Frontal cortex (tissue), 3 donors: ENCODE measurements at regions not wholly inside any gene's neighbourhood (a gene's known extent, or its start where the extent isn't known, plus 50 kb on each side); places are given as distances from the start of the nearest gene placed in this dataset.
"Not testable (repeated sequence)": the region's sequence is repeated elsewhere in the genome, so short reads cannot be mapped to it uniquely, and the experiment has no call there.

Experiments
- DNase-seq, 2 donors: peaks; one replicate each; pipeline ENCODE4 v3.0.0; 2012; ENCODE audit warnings: low spot score in 2 of 2
- FAIRE-seq: peaks from 2 replicates; lab custom pipeline; 2012; peaks lifted over from hg19 to GRCh38; lab: Jason Lieb, UNC
- donor health status: control.
- donor health status: control.
- donor health status: control.

GRCh38 chr15:77886805-77887448 is 190.6 kb downstream of the TBC1D2B start:
- DNase-seq: no peak
- no peak for FAIRE-seq

DNA sequence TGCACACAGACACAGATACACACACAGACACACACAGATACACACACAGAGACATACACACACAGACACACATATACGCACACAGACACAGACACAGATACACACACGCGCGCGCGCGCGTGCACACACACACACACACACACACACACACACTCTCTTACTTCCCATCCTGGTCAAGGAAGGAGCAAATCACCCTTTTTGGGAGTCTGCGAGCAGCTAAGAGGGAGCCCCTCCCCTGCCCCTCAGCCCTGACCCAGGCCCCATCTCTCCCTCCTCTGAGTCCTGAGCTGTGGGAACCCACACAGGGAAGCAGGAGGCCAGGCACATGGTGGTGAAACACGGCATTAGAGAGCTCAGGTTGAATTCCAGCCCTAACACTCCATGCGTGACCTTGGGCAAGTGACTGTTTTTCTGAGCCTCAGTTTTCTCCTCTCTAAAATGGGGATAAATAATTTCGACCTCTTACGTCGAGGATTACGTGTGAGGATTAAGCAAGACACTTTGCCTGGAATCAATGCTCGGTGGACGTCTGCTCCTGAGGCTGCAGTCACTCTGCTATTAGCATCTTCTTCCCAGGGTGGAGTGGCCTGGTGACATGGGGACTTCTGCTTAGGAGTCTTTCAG is 191.5 kb downstream of the TBC1D2B start:
- FAIRE-seq, DNase-seq: not testable (repeated sequence)

- DNase-seq, FAIRE-seq: not testable (repeated sequence)
Observed at GRCh38 chr15:77883012-77883411, 194.5 kb downstream of the TBC1D2B start.

- DNase-seq: no peak
- no peak for FAIRE-seq
Observed at GRCh38 chr15:77881950-77882349, 195.6 kb downstream of the TBC1D2B start.

GRCh38 chr15:77881535-77881934 is 196.0 kb downstream of the TBC1D2B start:
- DNase-seq, FAIRE-seq: not testable (repeated sequence)

DNA sequence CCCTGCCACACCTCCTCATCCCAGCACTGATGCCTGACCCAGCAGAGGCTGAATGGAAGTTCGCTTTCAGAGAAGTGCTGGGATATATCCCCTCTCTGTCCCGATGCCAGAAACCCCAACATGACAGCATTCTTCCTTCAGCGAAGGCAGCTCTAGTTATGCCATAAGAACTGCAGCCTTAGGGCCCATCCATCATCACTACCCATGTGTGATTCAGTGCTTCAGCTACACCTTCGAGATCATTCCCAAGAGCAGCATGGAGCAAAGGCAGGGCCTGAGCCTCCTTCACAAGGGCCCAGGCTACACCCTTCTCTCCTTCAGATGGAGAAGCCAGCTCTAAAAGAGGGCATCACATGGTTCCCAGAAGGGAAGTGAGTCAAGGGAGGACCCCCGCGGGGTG is 198.0 kb downstream of the TBC1D2B start:
- DNase-seq, FAIRE-seq: not testable (repeated sequence)

- DNase-seq (no peak), FAIRE-seq (no peak)
Observed at GRCh38 chr15:77877869-77878577, 199.5 kb downstream of the TBC1D2B start.

GRCh38 chr15:77876107-77876820 is 201.2 kb downstream of the TBC1D2B start:
- FAIRE-seq: not testable (repeated sequence)

DNA sequence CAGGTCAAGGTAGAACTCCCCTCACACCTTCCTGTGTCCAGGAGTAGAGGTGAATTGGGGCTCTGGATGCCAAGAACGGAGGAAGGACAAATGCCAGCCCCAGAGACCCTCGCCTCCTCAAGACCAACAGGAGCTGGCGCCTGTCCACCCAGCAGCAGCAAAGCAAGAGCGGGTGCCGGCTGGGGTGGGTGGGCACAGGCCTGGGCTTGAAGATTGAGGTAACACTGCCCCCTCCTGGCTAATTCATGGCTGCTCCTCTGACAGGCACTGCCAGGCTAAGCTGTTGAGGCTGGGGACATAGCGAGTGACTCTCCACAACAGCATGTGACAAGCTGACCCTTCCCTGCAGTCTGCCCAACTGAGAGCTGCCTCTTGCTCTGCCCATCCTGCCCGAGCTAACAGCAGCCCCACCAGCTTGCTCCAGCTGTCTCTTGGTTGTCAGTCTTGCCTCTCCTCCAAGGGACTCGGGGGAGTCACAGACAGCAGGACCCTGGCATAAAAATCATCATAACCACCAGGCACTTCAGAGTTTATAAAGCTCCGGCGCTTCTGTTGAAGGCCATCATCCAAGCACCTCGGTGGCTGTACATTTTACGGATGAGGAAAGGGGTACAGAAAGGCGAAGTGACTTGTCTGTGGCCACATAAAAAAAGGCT is 202.3 kb downstream of the TBC1D2B start:
- peak; percentile 36 to 72 for DNase-seq
- FAIRE-seq: not testable (repeated sequence)

More at GRCh38 chr15:77876107-77876820, 201.2 kb downstream of the TBC1D2B start:
- DNase-seq: not testable (repeated sequence)

DNA sequence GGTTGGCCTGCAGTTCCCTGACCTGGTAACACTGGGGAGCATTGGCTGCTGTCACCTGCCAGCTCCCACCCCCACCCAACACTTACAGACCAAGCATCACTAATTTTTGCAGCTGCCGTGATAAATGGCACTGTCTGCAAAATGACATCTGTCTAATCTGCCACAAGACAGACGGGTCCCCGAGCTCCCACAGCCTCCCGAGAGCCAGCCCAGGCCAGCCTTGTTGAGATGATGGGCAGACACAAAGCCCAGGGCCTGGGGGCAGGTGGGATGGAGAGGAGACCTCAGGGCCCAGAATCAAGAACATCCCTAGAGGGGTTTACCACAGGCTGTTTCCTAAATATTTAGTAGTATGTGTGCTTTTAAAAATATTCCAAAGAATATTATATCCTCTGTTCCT is 203.4 kb downstream of the TBC1D2B start:
- DNase-seq: no peak

DNA sequence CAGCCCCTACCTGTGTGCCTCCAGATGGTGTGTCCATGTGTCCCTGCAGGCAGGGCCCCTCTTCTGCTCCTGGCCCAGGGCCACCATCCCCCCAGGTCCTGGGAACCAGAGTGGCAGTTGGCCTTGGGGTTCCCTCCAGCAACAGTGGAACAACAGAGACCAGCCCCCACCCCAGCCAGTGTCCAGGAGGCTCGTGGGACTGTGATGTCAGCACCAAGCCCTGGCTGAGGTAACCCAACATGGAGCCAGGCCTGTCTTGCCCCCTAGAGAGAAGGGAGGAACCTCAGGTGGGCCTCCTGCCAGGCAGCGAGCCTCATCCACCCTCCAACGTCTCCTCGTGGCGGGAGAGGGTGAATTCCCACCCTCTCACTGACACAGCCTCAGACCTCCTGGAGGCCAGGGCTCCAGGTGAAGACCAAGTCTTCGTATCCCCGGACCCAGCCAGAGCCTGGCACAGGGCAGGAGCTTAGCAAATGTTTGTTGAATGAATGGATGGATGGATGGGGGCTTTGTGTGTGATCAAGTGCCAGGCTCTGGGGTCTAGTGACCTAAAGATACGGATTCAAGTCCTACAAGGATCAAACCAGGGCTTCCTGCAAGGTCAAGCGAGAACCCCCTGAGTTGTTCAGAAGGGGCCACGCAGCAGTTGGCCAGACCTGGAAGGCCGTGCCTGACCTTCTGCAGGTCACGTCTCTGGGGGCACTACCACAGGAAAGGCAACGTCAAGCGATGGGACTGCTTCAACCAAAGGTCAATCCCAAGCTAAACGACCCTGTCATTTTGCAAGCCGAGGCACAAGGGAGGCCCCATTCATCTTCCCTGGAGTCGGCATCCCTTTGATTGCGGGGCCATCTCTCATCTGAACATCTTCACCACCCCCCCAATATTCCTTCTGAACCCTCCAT is 204.7 kb downstream of the TBC1D2B start:
- FAIRE-seq, DNase-seq: not testable (repeated sequence)

More for the DNA sequence above, 203.4 kb downstream of the TBC1D2B start:
- no peak for FAIRE-seq

DNA sequence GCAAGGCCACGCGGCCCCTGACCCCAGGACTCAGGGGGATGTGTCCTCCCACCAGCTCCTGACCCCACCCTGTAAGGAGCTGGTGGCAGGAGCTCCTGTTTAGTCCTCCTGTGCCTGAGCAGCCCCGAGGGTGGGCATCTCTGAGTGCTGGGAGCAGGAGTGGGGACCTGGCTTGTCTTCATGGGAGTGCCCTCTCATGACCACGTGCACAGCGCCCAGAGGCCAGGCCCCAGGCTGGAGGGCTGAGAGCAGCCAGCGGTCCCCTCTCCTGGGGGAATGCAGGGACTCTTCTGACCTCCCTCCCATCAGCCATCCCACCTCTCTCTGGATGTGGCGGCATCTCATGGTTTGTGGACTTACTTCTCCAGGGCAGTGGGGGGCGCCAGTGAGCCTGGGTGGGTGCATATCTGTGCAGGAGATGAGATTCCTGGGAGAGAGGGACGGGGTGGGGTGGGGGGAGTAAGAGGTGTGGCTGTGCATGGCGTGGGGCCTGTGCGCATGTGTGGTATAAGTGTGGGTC is 205.6 kb downstream of the TBC1D2B start:
- FAIRE-seq: no peak
- no peak for DNase-seq

DNA sequence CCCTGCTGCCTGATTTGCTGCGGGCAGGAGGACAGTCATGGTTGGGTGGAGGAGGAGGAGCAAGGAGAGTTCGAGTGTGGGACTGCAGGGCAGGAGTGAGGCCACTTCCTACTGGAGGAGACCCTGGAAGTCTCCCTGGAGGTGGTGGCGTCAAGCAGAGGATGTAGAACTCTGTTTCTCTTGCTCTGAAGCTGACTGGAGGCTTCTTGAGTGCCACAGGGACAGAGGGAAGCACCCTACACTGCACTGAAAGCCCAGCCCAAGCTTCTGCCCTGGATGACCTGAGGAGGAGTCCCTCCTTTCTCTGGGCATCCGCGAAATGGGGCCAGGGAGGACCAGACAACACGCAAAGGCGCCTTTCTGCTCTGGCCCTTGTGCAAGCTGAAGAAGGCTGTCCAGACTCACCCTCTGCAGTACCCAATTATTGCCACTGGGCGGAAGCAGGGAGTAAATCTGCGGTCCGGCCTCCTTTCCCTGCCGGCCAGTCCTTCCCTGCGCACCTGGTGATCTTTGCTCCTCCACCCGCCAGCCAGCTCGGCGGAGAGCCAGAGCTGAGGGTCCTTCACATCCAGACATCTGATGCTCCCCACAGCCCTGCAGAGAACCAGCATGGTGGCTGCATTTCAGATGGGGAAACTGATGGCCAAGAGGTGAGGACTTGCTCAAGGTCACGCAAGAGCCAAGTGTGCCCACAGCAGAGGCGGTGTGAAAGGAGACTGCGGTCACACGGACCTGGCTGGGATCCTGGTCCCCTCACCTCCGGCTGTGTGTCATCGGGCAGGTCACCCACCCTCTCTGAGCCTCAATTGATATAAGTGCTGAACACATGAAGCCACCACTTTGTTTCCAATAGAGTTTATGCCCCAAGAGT is 207.1 kb downstream of the TBC1D2B start:
- DNase-seq (peak in 1 of 2 donors; percentile 65), FAIRE-seq (no peak)

DNA sequence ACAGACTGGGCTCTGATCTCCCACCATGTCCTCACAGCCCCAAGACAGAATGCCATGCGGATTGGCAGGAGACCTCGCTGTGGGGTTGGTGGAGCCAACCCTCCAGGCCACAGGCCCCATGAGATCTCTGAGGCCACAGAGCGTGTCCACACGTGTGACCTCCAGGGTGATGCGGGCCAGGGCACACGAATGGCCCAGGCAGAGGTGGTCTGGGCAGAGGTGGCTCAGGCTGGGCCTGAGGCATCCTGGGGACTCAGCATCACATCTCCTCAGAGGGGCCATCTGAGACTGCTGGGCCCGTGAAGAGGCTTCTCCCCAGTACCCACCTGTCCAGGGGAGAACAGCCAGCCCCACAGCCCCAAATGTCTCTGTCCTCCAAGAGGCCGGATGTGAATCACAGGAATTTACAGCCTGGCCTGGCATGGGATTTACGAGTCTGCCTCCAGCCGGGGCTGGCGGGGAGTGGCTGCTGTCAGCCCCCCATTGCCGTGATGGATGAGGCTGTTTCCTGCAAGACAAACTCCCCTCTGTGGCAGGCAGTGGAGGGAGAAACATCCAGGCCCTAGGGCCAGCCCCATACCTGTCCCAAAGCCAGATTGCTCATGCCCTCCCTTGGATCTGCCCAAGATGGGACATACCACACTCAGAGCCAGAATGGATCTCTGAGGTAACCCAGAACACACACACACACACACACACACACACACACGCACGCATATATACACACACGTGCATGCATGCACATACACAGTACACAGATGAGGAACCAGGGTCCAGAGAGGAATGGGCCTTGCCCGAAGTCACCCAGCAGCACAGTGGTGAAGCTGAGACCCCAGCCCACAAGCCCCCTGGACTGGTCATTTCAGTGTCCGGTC is 208.3 kb downstream of the TBC1D2B start:
- no peak for FAIRE-seq
- DNase-seq: no peak

DNA sequence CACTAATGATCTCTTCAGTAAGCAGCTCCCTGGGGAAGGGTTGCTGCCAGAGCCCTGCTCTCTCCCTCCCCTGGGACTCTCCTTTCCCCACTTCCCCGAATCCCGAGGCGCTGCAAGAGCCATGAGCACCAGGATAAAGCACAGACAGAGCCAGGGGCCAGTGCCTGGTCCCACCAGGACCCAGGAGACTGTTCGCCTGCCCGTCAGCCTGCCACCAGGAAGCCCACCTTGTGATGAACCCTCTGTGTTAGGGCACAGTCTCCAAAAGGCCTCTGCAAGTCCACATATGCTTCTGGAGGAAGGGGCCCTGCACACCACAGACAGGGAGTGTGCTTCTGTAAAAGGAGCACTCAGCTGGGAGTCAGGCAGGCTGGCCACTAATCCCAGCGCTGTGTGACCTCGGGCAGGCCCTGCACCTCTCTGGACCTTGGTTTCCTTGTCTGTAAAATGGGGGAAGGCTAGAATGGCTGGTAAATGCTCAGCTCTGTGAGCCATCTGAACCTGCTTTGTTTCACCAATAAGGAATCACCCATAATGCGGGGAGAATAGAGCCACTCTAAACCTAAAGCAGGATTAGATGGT is 209.4 kb downstream of the TBC1D2B start:
- not testable (repeated sequence) for DNase-seq, FAIRE-seq
